Thymus (tissue), 11 donors: ENCODE measurements at regions not wholly inside any gene's neighbourhood (a gene's known extent, or its start where the extent isn't known, plus 50 kb on each side); places are given as distances from the start of the nearest gene placed in this dataset.

Experiments
- DNase-seq, 9 donors: peaks; one replicate each; pipeline ENCODE4 v3.0.0-alpha.2; 2013; ENCODE audit warnings: low spot score in 9 of 9, low read depth in 6 of 9, missing footprints in 1 of 9
- H3K27ac ChIP-seq, 2 donors: one replicate each; pipeline ENCODE4 v1.5.1; 2013; ENCODE audit warnings: control low read depth in 1 of 2, low read depth in 1 of 2, low read length in 1 of 2, mild to moderate bottlenecking in 1 of 2, moderate library complexity in 1 of 2
- H3K27me3 ChIP-seq, 2 donors: one replicate each; pipeline ENCODE4 v1.5.1; 2013; ENCODE audit warnings: low read length in 1 of 2; ENCODE audit not compliant: control insufficient read depth in 2 of 2, insufficient read depth in 1 of 2
- H3K36me3 ChIP-seq, 2 donors: one replicate each; pipeline ENCODE4 v1.5.1; 2013; ENCODE audit warnings: low read length in 1 of 2, mild to moderate bottlenecking in 1 of 2, moderate library complexity in 1 of 2; ENCODE audit not compliant: control insufficient read depth in 2 of 2, insufficient read depth in 2 of 2
- H3K4me1 ChIP-seq, 2 donors: one replicate each; pipeline ENCODE4 v1.5.1; 2013; ENCODE audit warnings: low read length in 2 of 2; ENCODE audit not compliant: control insufficient read depth in 2 of 2, insufficient read depth in 2 of 2
- H3K4me3 ChIP-seq, 2 donors: one replicate each; pipeline ENCODE4 v1.5.1; 2013; ENCODE audit warnings: low read length in 2 of 2, control low read depth in 1 of 2, mild to moderate bottlenecking in 1 of 2
- H3K9me3 ChIP-seq, 2 donors: one replicate each; pipeline ENCODE4 v1.5.1; 2013; ENCODE audit warnings: low read length in 1 of 2, mild to moderate bottlenecking in 1 of 2; ENCODE audit not compliant: control insufficient read depth in 2 of 2, insufficient read depth in 1 of 2
- WGBS: extraction: QIAGEN DNeasy Blood & Tissue Kit; methylation state at CpG from one replicate; pipeline ENCODE4 v1.1.7; 2013; 5-methylcytosine and 5-hydroxymethylcytosine counted together
- donor health status: healthy.

- 93% methylated on average over 2 of the region's 2 CpGs for WGBS
- Histone ChIP-seq H3K4me1 (no peaks in the 10 kb centered on the region), H3K27ac (no peak overlapping the region), H3K36me3 (no peaks in the 10 kb centered on the region), H3K27me3 (no peaks in the 10 kb centered on the region), H3K9me3 (no peaks in the 10 kb centered on the region), H3K4me3 (no peak overlapping the region)
- no peak for DNase-seq
Observed at GRCh38 chr5:164975986-164976385, 1470.6 kb downstream of the MAT2B start.

GRCh38 chr5:164980480-164980879 is 1475.1 kb downstream of the MAT2B start:
- H3K36me3 ChIP-seq, result no peaks in the 10 kb centered on the region
- DNase-seq, result no peak
- no peak overlapping the region for H3K4me3 ChIP-seq
- no peak overlapping the region for H3K27ac ChIP-seq
- no peaks in the 10 kb centered on the region for H3K4me1 ChIP-seq
- H3K9me3 ChIP-seq, result no peaks in the 10 kb centered on the region
- H3K27me3 ChIP-seq, result no peaks in the 10 kb centered on the region
- WGBS, result 96% methylated on average over 2 of the region's 2 CpGs

GRCh38 chr5:164998142-164998541 is 1492.7 kb downstream of the MAT2B start:
- Histone ChIP-seq H3K36me3 (no peaks in the 10 kb centered on the region), H3K27me3 (no peaks in the 10 kb centered on the region), H3K4me1 (no peaks in the 10 kb centered on the region), H3K27ac (no peak overlapping the region), H3K9me3 (no peaks in the 10 kb centered on the region), H3K4me3 (no peak overlapping the region)
- no peak for DNase-seq

GRCh38 chr5:164998590-164998989 is 1493.2 kb downstream of the MAT2B start:
- Histone ChIP-seq H3K4me3 (no peak overlapping the region), H3K4me1 (no peaks in the 10 kb centered on the region), H3K36me3 (no peaks in the 10 kb centered on the region), H3K9me3 (no peaks in the 10 kb centered on the region), H3K27me3 (no peaks in the 10 kb centered on the region), H3K27ac (no peak overlapping the region)
- WGBS, result 96% methylated on average over 7 of the region's 7 CpGs
- DNase-seq, result no peak

- Histone ChIP-seq H3K36me3 (no peaks in the 10 kb centered on the region), H3K4me3 (no peak overlapping the region), H3K27me3 (no peaks in the 10 kb centered on the region), H3K27ac (no peak overlapping the region), H3K4me1 (no peaks in the 10 kb centered on the region), H3K9me3 (no peaks in the 10 kb centered on the region)
- no peak for DNase-seq
- WGBS, result 91% methylated on average over 5 of the region's 5 CpGs
Observed at GRCh38 chr5:165000479-165001190, 1495.2 kb downstream of the MAT2B start.

GRCh38 chr5:165003283-165003682 is 1497.9 kb downstream of the MAT2B start:
- Histone ChIP-seq H3K9me3 (no peaks in the 10 kb centered on the region), H3K27me3 (no peaks in the 10 kb centered on the region), H3K4me3 (no peak overlapping the region), H3K36me3 (no peaks in the 10 kb centered on the region), H3K27ac (no peak overlapping the region), H3K4me1 (no peaks in the 10 kb centered on the region)
- WGBS, result 79% methylated on average over 3 of the region's 3 CpGs
- DNase-seq, result no peak

- no peak overlapping the region for H3K27ac ChIP-seq
- H3K9me3 ChIP-seq, result no peaks in the 10 kb centered on the region
- no peaks in the 10 kb centered on the region for H3K4me1 ChIP-seq
- H3K36me3 ChIP-seq, result no peaks in the 10 kb centered on the region
- no peak for DNase-seq
- no peaks in the 10 kb centered on the region for H3K27me3 ChIP-seq
- no peak overlapping the region for H3K4me3 ChIP-seq
- 83% methylated on average over 2 of the region's 2 CpGs for WGBS
Observed at GRCh38 chr5:165004175-165004574, 1498.8 kb downstream of the MAT2B start.

- no peak for DNase-seq
- no peaks in the 10 kb centered on the region for H3K4me1 ChIP-seq
- H3K27me3 ChIP-seq, result no peaks in the 10 kb centered on the region
- 96% methylated on average over 5 of the region's 5 CpGs for WGBS
- no peaks in the 10 kb centered on the region for H3K36me3 ChIP-seq
- no peak overlapping the region for H3K27ac ChIP-seq
- no peak overlapping the region for H3K4me3 ChIP-seq
- H3K9me3 ChIP-seq, result no peaks in the 10 kb centered on the region
Observed at GRCh38 chr5:165014439-165014838, 1509.0 kb downstream of the MAT2B start.

GRCh38 chr5:165015126-165015525 is 1509.7 kb downstream of the MAT2B start:
- Histone ChIP-seq H3K27me3 (no peaks in the 10 kb centered on the region), H3K36me3 (no peaks in the 10 kb centered on the region), H3K4me1 (no peaks in the 10 kb centered on the region), H3K4me3 (no peak overlapping the region), H3K9me3 (no peaks in the 10 kb centered on the region), H3K27ac (no peak overlapping the region)
- DNase-seq, result no peak
- WGBS, result 90% methylated on average over 2 of the region's 2 CpGs
